Keratinocyte (primary cell): ENCODE measurements at regions not wholly inside any gene's neighbourhood (a gene's known extent, or its start where the extent isn't known, plus 50 kb on each side); places are given as distances from the start of the nearest gene placed in this dataset.

Source experiments
- DNase-seq: peaks from one replicate; pipeline ENCODE4 v3.0.0-alpha.2; 2011; ENCODE audit warnings: low read depth, missing footprints, low spot score
- FAIRE-seq: peaks from 2 replicates; lab custom pipeline; 2011; peaks lifted over from hg19 to GRCh38; lab: Jason Lieb, UNC
- H2AFZ ChIP-seq: 2 replicates; pipeline ENCODE4 v1.6.0; 2012; ENCODE audit warnings: low read length, control low read depth, inconsistent platforms; ENCODE audit not compliant: control insufficient read depth
- H3K27ac ChIP-seq: 2 replicates; pipeline ENCODE4 v1.5.1; 2011; ENCODE audit warnings: low read length; ENCODE audit not compliant: control insufficient read depth, insufficient read depth
- H3K27me3 ChIP-seq: 3 replicates; pipeline ENCODE4 v1.6.0; 2011; ENCODE audit warnings: low read length; ENCODE audit not compliant: control insufficient read depth, insufficient read depth; ENCODE audit errors: extremely low read depth
- H3K36me3 ChIP-seq, 2 experiments: 2 replicates in 1 of 2; 3 replicates in 1 of 2; pipeline ENCODE4 v1.5.1; 2011; ENCODE audit warnings: low read length in 2 of 2, mild to moderate bottlenecking in 1 of 2; ENCODE audit not compliant: control insufficient read depth in 2 of 2, insufficient read depth in 2 of 2; ENCODE audit errors: extremely low read depth in 1 of 2
- H3K4me1 ChIP-seq: 3 replicates; pipeline ENCODE4 v1.5.1; 2011; ENCODE audit warnings: low read length; ENCODE audit not compliant: control insufficient read depth, insufficient read depth; ENCODE audit errors: extremely low read depth
- H3K4me2 ChIP-seq: 3 replicates; pipeline ENCODE4 v1.6.0; 2011; ENCODE audit warnings: low read depth, low read length; ENCODE audit not compliant: control insufficient read depth, insufficient read depth; ENCODE audit errors: extremely low read depth
- H3K4me3 ChIP-seq, 3 experiments: fragments of 200-600 bp in 1 of 3; sonication (generic) in 1 of 3; 2 replicates in 2 of 3; 3 replicates in 1 of 3; pipeline ENCODE4 v1.5.1; 2011 to 2016; ENCODE audit warnings: low read length in 3 of 3, mild to moderate bottlenecking in 3 of 3, control low read depth in 2 of 3, inconsistent platforms in 1 of 3, low read depth in 1 of 3, mixed read lengths in 1 of 3, mixed run types in 1 of 3, moderate library complexity in 1 of 3; ENCODE audit not compliant: control insufficient read depth in 2 of 3, insufficient read depth in 2 of 3; ENCODE audit errors: extremely low read depth in 1 of 3
- H3K79me2 ChIP-seq: 2 replicates; pipeline ENCODE4 v1.6.0; 2012; ENCODE audit warnings: low read length; ENCODE audit not compliant: control insufficient read depth, insufficient read depth
- H3K9ac ChIP-seq: 3 replicates; pipeline ENCODE4 v1.6.0; 2011; ENCODE audit warnings: low read length; ENCODE audit not compliant: control insufficient read depth, insufficient read depth; ENCODE audit errors: extremely low read depth
- H3K9me1 ChIP-seq: 3 replicates; pipeline ENCODE4 v1.6.0; 2011; ENCODE audit warnings: low read length; ENCODE audit not compliant: control insufficient read depth, insufficient read depth; ENCODE audit errors: extremely low read depth
- H3K9me3 ChIP-seq: 2 replicates; pipeline ENCODE4 v1.5.1; 2012; ENCODE audit warnings: low read depth, low read length; ENCODE audit not compliant: control insufficient read depth
- H4K20me1 ChIP-seq: 3 replicates; pipeline ENCODE4 v1.6.0; 2011; ENCODE audit warnings: low read length; ENCODE audit not compliant: control insufficient read depth, insufficient read depth; ENCODE audit errors: extremely low read depth
- EZH2 ChIP-seq: IDR thresholded peaks from one replicate; pipeline ENCODE4 v1.6.1; 2012; ENCODE audit warnings: inconsistent platforms, mild to moderate bottlenecking, low read length, moderate library complexity
- dilution Hi-C: fragments of 300-500 bp; cut with MboI; formaldehyde crosslinking; loops from one replicate; pipeline ENCODE4 v1.7.0; 2020; ENCODE audit warnings: low sequenced_read_pairs; ENCODE audit not compliant: extremely low pct_ligation_motif_present
- TF ChIP-seq, protein P1 (sequence below), 3 experiments: IDR thresholded peaks in 1 of 3; conservative IDR thresholded peaks in 1 of 3; optimal IDR thresholded peaks in 1 of 3; 2 replicates in 2 of 3; 3 replicates in 1 of 3; pipeline versions ENCODE3 to v1.5.1; 2011; ENCODE audit warnings: low read length in 3 of 3, mild to moderate bottlenecking in 3 of 3, moderate library complexity in 2 of 3, control low read depth in 1 of 3, inconsistent platforms in 1 of 3; ENCODE audit not compliant: insufficient read depth in 2 of 3; ENCODE audit errors: extremely low read depth in 1 of 3

- no peak overlapping the region for H3K9ac ChIP-seq
- DNase-seq (no peak), FAIRE-seq (no peak)
- H3K4me3 ChIP-seq: no peak overlapping the region
- no peaks in the 10 kb centered on the region for H3K79me2 ChIP-seq
- no peaks in the 10 kb centered on the region for H3K27me3 ChIP-seq
- H3K9me1 ChIP-seq: no peaks in the 10 kb centered on the region
- dilution Hi-C loops: no loop called here
- H3K4me1 ChIP-seq: no peaks in the 10 kb centered on the region
- no peak overlapping the region for H2AFZ ChIP-seq
- no peaks in the 10 kb centered on the region for H4K20me1 ChIP-seq
- H3K27ac ChIP-seq: no peak overlapping the region
- no peak for TF ChIP-seq EZH2
- TF ChIP-seq, protein P1, sequence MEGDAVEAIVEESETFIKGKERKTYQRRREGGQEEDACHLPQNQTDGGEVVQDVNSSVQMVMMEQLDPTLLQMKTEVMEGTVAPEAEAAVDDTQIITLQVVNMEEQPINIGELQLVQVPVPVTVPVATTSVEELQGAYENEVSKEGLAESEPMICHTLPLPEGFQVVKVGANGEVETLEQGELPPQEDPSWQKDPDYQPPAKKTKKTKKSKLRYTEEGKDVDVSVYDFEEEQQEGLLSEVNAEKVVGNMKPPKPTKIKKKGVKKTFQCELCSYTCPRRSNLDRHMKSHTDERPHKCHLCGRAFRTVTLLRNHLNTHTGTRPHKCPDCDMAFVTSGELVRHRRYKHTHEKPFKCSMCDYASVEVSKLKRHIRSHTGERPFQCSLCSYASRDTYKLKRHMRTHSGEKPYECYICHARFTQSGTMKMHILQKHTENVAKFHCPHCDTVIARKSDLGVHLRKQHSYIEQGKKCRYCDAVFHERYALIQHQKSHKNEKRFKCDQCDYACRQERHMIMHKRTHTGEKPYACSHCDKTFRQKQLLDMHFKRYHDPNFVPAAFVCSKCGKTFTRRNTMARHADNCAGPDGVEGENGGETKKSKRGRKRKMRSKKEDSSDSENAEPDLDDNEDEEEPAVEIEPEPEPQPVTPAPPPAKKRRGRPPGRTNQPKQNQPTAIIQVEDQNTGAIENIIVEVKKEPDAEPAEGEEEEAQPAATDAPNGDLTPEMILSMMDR (optimal IDR thresholded peaks at IDR 0.05 in 1 of 3, IDR thresholded peaks at IDR 0.05 in 1 of 3, conservative IDR thresholded peaks at IDR 0.05 in 1 of 3; ENCODE audit: extremely low read depth in 1 of 3, insufficient read depth in 2 of 3, low read length in 3 of 3): no peak
- H3K4me2 ChIP-seq: no peak overlapping the region
- H3K36me3 ChIP-seq: no peaks in the 10 kb centered on the region
- H3K9me3 ChIP-seq: no peaks in the 10 kb centered on the region
These were observed 205.5 kb downstream of the HS3ST3B1 start for GRCh38 chr17:14506364-14506763.

DNA sequence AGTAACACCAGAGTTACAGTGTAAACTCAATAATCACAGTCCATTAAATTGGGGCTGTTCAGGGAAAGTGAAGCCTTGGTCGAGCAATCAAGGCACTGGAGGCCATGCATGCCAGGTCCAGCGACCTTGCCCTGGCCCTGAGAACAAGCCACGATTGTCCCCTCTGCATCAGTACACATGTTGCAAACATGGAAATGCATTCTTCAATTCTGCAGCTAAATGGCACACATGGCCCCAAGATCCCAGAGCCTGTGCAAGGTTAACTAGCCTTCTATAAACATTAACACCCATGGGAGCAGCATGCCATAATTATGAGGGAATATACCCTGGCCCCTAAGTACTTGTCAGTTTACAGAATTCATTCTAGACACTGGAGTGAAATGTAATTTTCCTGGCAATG lies 204.7 kb downstream of the HS3ST3B1 start:
- H3K9me3 ChIP-seq: no peaks in the 10 kb centered on the region
- H2AFZ ChIP-seq: no peak overlapping the region
- no peak overlapping the region for H3K4me3 ChIP-seq
- FAIRE-seq (no peak), DNase-seq (no peak)
- no peaks in the 10 kb centered on the region for H3K9me1 ChIP-seq
- H3K4me2 ChIP-seq: no peak overlapping the region
- H3K4me1 ChIP-seq: no peaks in the 10 kb centered on the region
- H3K27ac ChIP-seq: no peak overlapping the region
- TF ChIP-seq, protein P1 (optimal IDR thresholded peaks at IDR 0.05 in 1 of 3, IDR thresholded peaks at IDR 0.05 in 1 of 3, conservative IDR thresholded peaks at IDR 0.05 in 1 of 3; ENCODE audit: extremely low read depth in 1 of 3, insufficient read depth in 2 of 3, low read length in 3 of 3): no peak
- TF ChIP-seq EZH2: no peak
- no peaks in the 10 kb centered on the region for H3K36me3 ChIP-seq
- dilution Hi-C loops: no loop called here
- H3K79me2 ChIP-seq: no peaks in the 10 kb centered on the region
- H3K27me3 ChIP-seq: no peaks in the 10 kb centered on the region
- H3K9ac ChIP-seq: no peak overlapping the region
- no peaks in the 10 kb centered on the region for H4K20me1 ChIP-seq
